Islet of Langerhans (tissue), 1 donor: ENCODE measurements at regions not wholly inside any gene's neighbourhood (a gene's known extent, or its start where the extent isn't known, plus 50 kb on each side); places are given as distances from the start of the nearest gene placed in this dataset.
"Not testable (repeated sequence)": the region's sequence is repeated elsewhere in the genome, so short reads cannot be mapped to it uniquely, and the experiment has no call there.

Source experiments
- FAIRE-seq: peaks from one replicate; lab custom pipeline; 2011; peaks lifted over from hg19 to GRCh38; lab: Jason Lieb, UNC

DNA sequence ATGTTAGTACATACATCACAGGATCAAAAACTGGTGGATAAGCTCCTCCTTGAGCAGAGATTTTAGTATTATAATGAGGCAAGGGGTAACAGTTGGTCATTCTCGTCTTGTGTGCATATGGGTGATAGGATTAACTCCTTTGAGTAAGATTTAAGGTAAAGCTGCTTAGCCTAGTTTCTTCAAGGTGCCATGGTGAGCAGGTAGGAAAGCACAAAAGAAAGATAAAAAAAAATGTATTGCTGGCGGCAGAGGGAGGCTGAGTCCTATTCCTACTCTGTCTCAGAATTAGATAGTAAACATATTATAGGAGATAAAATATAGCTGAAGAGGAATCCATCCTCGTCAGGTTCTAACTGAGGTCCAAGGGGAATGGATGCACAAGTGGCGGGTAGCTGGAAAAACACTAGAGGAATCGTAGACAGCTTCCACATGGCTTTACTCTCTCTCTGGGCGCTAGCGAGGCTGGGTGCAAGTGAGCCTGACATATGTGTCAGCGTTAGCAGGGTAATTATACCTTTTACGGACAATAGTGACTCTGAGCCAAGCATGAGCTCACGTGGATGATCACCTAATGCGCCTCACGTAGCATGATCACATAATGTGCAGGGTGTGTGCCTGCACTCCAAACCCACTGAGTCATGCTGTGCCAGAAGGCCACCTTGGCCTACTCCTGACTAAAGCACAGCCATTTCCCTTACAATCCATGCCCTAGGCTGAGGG, 734.3 kb upstream of the MIR17HG start:
- no peak for FAIRE-seq

DNA sequence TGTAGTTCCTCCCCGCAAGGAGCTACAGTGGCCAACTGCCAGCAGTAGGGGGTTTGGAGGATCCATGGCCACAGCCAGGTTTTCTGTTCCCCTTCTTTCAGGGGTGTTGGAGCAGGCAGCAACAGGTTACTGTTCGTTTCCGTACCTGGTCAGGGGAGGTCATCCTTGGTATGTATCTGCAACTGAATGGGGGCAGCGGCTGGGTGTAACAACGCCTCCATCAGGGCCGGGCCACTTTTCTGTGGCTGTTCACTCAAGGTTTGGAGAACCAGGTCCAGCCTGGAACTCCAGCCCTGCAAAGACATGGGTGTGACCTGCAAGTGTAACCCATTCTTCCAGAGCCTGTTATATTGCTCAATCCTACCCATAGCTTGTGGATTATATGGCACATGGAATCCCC, 732.3 kb upstream of the MIR17HG start:
- FAIRE-seq, result no peak

DNA sequence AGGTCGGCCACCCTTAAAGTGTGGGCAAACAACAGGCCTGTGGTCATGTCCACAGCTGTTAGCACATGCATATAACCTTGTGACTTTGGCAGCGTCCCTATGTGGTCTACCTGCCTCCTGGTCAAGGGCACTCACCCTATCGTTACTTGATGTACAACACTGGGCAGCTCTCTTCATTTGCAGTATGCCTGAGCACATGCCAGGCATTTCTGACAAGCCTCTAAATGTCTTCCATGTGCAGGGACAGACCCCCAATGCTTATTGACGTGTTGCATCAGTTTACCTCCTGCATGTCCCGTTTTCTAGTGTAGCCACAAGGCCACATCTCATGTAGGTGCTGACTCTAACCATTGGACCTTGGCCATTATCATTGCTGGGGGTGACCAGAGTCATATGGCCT, 731.7 kb upstream of the MIR17HG start:
- FAIRE-seq, result no peak

DNA sequence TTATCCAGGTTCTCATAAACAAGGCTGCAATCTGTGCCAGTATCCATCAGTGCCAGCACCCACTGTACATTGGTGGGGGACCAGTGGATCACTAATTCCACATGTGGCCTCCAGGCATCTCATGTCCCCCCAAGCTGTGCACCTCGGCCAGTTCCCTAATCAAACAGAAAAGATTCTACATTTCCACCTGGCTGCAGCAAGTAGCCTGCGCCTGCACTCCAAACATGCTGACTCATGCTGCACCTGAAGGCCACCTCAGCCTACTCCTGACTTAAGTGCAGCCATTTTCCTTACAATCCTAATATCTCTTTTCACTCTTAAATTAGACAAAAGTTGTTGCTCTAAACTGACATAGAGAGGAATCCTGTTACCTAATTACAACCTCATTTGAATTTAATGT, 729.4 kb upstream of the MIR17HG start:
- FAIRE-seq, result no peak

- FAIRE-seq, result no peak
Observed at GRCh38 chr13:90622541-90622940, 724.9 kb upstream of the MIR17HG start.

GRCh38 chr13:90623318-90624011, 724.0 kb upstream of the MIR17HG start:
- FAIRE-seq, result no peak

DNA sequence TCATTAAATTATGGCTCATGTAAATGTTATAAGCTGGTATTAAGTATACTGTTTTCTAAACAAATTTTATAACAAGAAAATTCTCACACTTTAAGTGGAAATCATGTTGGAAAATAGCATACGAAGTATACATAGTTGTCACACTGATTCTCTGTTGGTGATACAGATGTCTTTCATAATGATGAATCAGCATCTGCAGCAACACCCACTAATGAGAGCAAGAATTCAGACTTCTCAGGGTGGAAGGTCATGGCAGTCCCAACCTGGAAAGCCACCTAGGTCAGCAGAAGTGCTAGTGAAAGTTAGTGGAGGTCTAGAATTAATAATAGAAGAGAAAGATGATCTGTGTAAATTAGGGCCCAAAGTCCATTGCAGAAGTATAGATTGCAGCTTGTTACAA, 719.7 kb upstream of the MIR17HG start:
- FAIRE-seq, result no peak

DNA sequence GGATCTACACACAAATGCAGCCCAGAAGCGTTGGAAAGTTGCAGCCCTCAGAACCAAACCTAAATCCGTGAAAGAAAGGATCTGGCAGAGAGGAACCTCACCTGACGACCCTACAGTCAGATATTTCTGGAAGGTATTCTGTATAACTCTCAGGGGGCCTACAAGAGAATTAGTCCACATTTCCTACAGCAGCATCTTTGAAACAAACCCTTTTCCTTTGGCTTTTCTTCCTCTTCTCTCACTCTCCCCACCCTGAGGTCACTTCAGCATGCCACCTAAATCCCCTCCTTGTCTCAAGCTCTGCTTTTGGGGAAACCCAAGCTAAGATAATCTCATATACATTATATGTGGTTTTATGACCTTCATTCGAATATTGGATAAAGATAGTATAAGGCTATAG, 719.0 kb upstream of the MIR17HG start:
- no peak for FAIRE-seq

DNA sequence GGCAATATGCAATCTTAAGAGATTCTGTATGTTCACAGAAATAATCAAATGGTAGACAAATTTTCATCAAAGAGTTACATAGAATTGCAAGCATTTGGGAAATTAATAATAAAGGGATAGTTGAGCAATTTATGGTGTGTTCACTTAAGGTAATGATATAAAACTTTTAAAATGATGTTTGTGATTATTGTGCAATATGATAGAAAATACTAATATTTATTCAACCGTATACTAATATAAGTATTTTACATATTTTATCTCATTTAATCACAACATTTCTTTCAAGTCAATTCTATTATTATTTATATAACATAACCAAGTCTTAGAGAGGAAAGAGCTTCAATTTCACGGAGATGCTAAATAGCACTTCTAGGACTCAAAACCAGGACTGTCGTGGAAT, 716.8 kb upstream of the MIR17HG start:
- FAIRE-seq, result no peak

DNA sequence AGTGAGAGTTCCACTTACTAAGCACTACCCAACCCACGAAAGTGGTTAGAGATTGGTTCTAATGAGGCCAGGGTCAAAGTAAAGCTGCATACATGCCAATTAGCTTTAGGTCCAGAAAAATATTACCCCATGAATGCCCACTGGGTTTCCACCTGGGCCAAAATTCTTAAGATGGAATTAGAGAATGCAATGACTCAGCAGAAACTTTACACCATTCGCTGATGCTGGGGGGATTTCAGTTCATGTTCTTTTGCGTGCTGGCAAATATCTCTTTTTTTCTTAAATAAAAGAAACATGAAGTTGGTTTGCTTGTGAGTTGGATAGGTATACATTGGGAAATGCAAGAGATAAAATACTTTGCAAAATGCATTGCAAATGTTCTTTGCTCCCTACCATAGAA, 715.3 kb upstream of the MIR17HG start:
- no peak for FAIRE-seq

GRCh38 chr13:90633849-90634248, 713.6 kb upstream of the MIR17HG start:
- FAIRE-seq, result no peak

DNA sequence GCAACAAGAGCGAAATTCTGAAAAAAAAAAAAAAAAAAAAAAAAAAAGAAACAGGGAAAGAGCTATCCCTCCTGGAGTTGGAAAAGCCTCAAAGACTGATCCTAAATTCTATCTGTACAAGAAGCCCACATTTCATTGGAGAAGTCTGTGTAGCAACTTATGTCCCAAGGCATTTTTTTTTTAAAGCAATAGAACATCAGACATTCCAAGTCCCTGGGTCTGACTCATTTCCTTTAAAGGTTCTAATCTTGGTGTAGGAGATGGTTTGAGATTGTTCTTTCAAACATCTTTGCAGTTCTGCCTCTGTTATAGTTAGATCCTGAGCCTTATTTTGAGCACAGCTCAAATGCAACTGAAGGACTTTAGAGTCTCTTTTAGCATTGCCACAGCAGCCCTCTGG, 706.5 kb upstream of the MIR17HG start:
- no peak for FAIRE-seq

GRCh38 chr13:90641884-90642283, 705.6 kb upstream of the MIR17HG start:
- no peak for FAIRE-seq

- no peak for FAIRE-seq
Observed at GRCh38 chr13:90645582-90645981, 701.9 kb upstream of the MIR17HG start.

DNA sequence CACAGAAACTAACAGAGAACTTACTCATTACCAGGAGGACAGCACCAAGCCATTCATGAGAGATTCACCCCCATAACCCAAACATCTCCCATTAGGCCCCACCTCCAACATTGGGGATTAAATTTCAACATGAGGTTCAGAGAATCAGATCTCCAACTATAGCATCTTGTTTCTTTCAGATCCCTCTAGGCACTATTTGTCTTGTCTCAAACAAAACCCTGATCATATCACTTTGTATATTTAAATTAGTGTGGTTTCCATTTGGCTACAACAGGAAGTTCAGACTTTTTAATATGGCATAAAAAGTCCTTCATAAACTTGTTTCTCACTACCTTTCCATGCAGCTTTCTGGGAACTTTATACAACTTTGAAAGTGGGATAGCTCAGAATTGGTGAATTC, 699.0 kb upstream of the MIR17HG start:
- no peak for FAIRE-seq

DNA sequence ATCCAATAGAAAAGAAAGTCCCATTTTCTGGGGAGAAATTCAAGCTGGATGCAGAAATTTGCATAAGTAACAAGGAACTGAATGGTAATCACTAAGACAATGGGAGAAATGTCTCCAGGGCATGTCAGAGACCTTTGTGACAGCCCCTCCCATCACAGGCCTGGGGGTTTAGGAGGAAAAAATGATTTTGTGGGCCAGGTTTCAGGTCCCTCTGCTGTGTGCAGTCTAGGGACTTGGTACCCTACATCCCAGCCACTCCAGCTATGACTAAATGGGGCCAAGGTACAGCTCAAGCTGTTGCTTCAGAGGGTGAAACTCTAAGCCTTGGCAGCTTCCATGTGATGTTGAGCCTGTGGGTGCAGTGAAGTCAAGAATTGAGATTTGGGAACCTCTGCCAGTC, 695.5 kb upstream of the MIR17HG start:
- FAIRE-seq, result no peak

- FAIRE-seq, result no peak
Observed at GRCh38 chr13:90654970-90655369, 692.5 kb upstream of the MIR17HG start.

- FAIRE-seq, result not testable (repeated sequence)
Observed at GRCh38 chr13:90664200-90664599, 683.3 kb upstream of the MIR17HG start.

GRCh38 chr13:90673746-90674145, 673.7 kb upstream of the MIR17HG start:
- FAIRE-seq, result no peak

DNA sequence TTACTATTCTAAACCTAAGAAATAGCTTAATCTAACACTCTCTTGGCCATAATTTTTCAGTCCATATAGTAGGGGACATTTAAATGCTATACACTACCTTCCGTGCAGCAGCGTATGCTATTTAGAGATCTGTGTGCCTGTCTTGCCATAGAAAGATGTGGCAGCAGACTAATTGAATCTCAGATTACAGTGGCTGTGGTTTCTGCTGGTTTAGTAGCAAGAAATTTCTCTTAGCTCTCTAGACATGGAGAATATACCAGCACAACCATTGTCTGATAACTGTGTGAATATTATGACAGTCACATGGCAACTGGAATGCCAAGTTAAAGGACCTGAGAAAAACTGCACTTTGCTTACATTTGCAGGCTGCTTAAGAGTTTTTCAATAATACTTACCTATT, 672.4 kb upstream of the MIR17HG start:
- no peak for FAIRE-seq

- FAIRE-seq, result no peak
Observed at GRCh38 chr13:90680826-90681225, 666.7 kb upstream of the MIR17HG start.

- no peak for FAIRE-seq
Observed at GRCh38 chr13:90683711-90684131, 663.8 kb upstream of the MIR17HG start.

GRCh38 chr13:90686442-90686841, 661.0 kb upstream of the MIR17HG start:
- no peak for FAIRE-seq

GRCh38 chr13:90689111-90689510, 658.4 kb upstream of the MIR17HG start:
- FAIRE-seq, result no peak
